ENCODE measurements at regions not wholly inside any gene's neighbourhood (a gene's known extent, or its start where the extent isn't known, plus 50 kb on each side); places are given as distances from the start of the nearest gene placed in this dataset.
"Not testable (repeated sequence)": the region's sequence is repeated elsewhere in the genome, so short reads cannot be mapped to it uniquely, and the experiment has no call there.

- DNase-seq, result no peak
Measured at GRCh38 chr21:16124378-16125138, 394.8 kb downstream of the USP25 start.

GRCh38 chr21:16125274-16125673, 395.5 kb downstream of the USP25 start:
- DNase-seq, result no peak

- not testable (repeated sequence) for DNase-seq
Measured at GRCh38 chr21:16132453-16132852, 402.7 kb downstream of the USP25 start.

- DNase-seq, result no peak
Measured at GRCh38 chr21:16133248-16133647, 403.5 kb downstream of the USP25 start.

GRCh38 chr21:16134134-16134533, 404.4 kb downstream of the USP25 start:
- DNase-seq, result no peak

GRCh38 chr21:16137106-16137505, 407.3 kb downstream of the USP25 start:
- DNase-seq, result no peak

GRCh38 chr21:16145052-16145451, 415.3 kb downstream of the USP25 start:
- no peak for DNase-seq

- DNase-seq, result no peak
Measured at GRCh38 chr21:16145479-16145878, 415.7 kb downstream of the USP25 start.

- no peak for DNase-seq
Measured at GRCh38 chr21:16154321-16154720, 424.5 kb downstream of the USP25 start.

- no peak for DNase-seq
Measured at GRCh38 chr21:16154951-16155635, 425.3 kb downstream of the USP25 start.

GRCh38 chr21:16156841-16157489, 427.2 kb downstream of the USP25 start:
- no peak for DNase-seq

- DNase-seq, result no peak
Measured at GRCh38 chr21:16159213-16159970, 429.6 kb downstream of the USP25 start.

- no peak for DNase-seq
Measured at GRCh38 chr21:16159971-16160350, 430.2 kb downstream of the USP25 start.

GRCh38 chr21:16162953-16163352, 433.2 kb downstream of the USP25 start:
- DNase-seq, result no peak

GRCh38 chr21:16169102-16169511, 439.3 kb downstream of the USP25 start:
- no peak for DNase-seq

- DNase-seq, result no peak
Measured at GRCh38 chr21:16169779-16170178, 440.0 kb downstream of the USP25 start.

GRCh38 chr21:16176570-16176969, 446.8 kb downstream of the USP25 start:
- DNase-seq, result no peak

GRCh38 chr21:16177532-16177931, 447.8 kb downstream of the USP25 start:
- no peak for DNase-seq

- no peak for DNase-seq
Measured at GRCh38 chr21:16179773-16180172, 450.0 kb downstream of the USP25 start.

GRCh38 chr21:16180614-16181013, 450.8 kb downstream of the USP25 start:
- no peak for DNase-seq

GRCh38 chr21:16181018-16181417, 451.2 kb downstream of the USP25 start:
- DNase-seq, result no peak

- DNase-seq, result no peak
Measured at GRCh38 chr21:16185766-16186165, 456.0 kb downstream of the USP25 start.

- no peak for DNase-seq
Measured at GRCh38 chr21:16186742-16187141, 457.0 kb downstream of the USP25 start.
